ENCODE measurements at regions not wholly inside any gene's neighbourhood (a gene's known extent, or its start where the extent isn't known, plus 50 kb on each side); places are given as distances from the start of the nearest gene placed in this dataset.

- TF ChIP-seq RELB (IDR thresholded peaks at IDR 0.05; ENCODE audit: low read depth): no peak
- TF ChIP-seq GABPA (IDR thresholded peaks at IDR 0.05; ENCODE audit: low read depth): no peak
- TF ChIP-seq MYC (IDR thresholded peaks at IDR 0.05; ENCODE audit: insufficient read depth, insufficient read length, insufficient replicate concordance, low read length, severe bottlenecking): no peak
Observed at GRCh38 chr3:19799887-19800286, 134.1 kb downstream of the EFHB start (continued).

- CTCF ChIA-PET: no interaction called here
- no peak overlapping the region for H2AFZ ChIP-seq (ENCODE audit: control insufficient read depth, low read depth, low read length)
Observed at GRCh38 chr3:19799115-19799514, 134.9 kb downstream of the EFHB start.

GRCh38 chr3:19798324-19798723 lies 135.7 kb downstream of the EFHB start:
- no peak for DNase-seq (ENCODE audit: low read depth, low spot score)
- no peaks in the 10 kb centered on the region for H4K20me1 ChIP-seq (ENCODE audit: control insufficient read depth, insufficient read depth)
- ChIA-PET RAD21 (ENCODE audit: unreplicated experiment) (no interaction called here), POLR2A (no interaction called here), CTCF (no interaction called here), SMC1A (ENCODE audit: uncharacterized antibody, unreplicated experiment) (no interaction called here)
- H3K36me3 ChIP-seq (ENCODE audit: control insufficient read depth in 2 of 2, insufficient read depth in 2 of 2, low read length in 1 of 2): no peaks in the 10 kb centered on the region
- in situ Hi-C loops (cut with MboI) (no loop called here), intact Hi-C loops (cut with micrococcal nuclease; ENCODE audit: unreplicated experiment) (no loop called here)
- H3K9me3 ChIP-seq (replicated peaks; ENCODE audit: control insufficient read depth, insufficient read depth, low read length): no peaks in the 10 kb centered on the region
- BruUV-seq (replicated peaks): no TSS peak
- H3K79me2 ChIP-seq (ENCODE audit: control insufficient read depth, insufficient read depth, low read length): no peaks in the 10 kb centered on the region
- FAIRE-seq: no peak
- H3K9ac ChIP-seq (ENCODE audit: control insufficient read depth, insufficient read depth, low read length): no peak overlapping the region
- no peak overlapping the region for H3K4me3 ChIP-seq
- H3K27ac ChIP-seq (ENCODE audit: control insufficient read depth, insufficient read depth): no peak overlapping the region
- no peak for ATAC-seq
- 0% methylated on average over 2 of the region's 2 CpGs for WGBS (ENCODE audit: insufficient coverage, insufficient replicate concordance, low lambda C conversion rate, missing lambda C conversion rate)
- H3K4me2 ChIP-seq (ENCODE audit: control insufficient read depth, insufficient read depth): no peak overlapping the region
- no peak overlapping the region for H2AFZ ChIP-seq (ENCODE audit: control insufficient read depth, low read depth, low read length)
- H3K4me1 ChIP-seq (ENCODE audit: control insufficient read depth, insufficient read depth, low read length): no peaks in the 10 kb centered on the region
- no peaks in the 10 kb centered on the region for H3K27me3 ChIP-seq (replicated peaks in 1 of 2; ENCODE audit: control insufficient read depth in 2 of 2, insufficient read depth in 2 of 2, low read length in 1 of 2)
- TF ChIP-seq MEF2A (IDR thresholded peaks at IDR 0.05; ENCODE audit: insufficient read depth, low read depth, low read length) (no peak), ZBTB4 (CRISPR knock-in tag; IDR thresholded peaks at IDR 0.05) (no peak), ZNF24 (IDR thresholded peaks at IDR 0.05) (no peak), SMAD1 (IDR thresholded peaks at IDR 0.05; ENCODE audit: low read depth, partially characterized antibody) (no peak), BCL3 (IDR thresholded peaks at IDR 0.05; ENCODE audit: borderline replicate concordance, insufficient read depth, low read depth, low read length, poor library complexity, severe bottlenecking) (no peak), TCF12 (IDR thresholded peaks at IDR 0.05; ENCODE audit: low read depth, low read length) (no peak), BRCA1 (IDR thresholded peaks at IDR 0.05; ENCODE audit: low read depth, low read length) (no peak)

More at GRCh38 chr3:19799115-19799514, 134.9 kb downstream of the EFHB start:
- FAIRE-seq (no peak), DNase-seq (ENCODE audit: low read depth, low spot score) (no peak), ATAC-seq (no peak)
- no TSS peak for BruUV-seq (replicated peaks)
- H3K4me1 ChIP-seq (ENCODE audit: control insufficient read depth, insufficient read depth, low read length): no peaks in the 10 kb centered on the region
- peaks cover 2% of the 10 kb centered on the region; the same call in 2 of the 3 replicates for H3K9me3 ChIP-seq (replicated peaks; ENCODE audit: control insufficient read depth, insufficient read depth, low read length)
- ChIA-PET POLR2A (no interaction called here), RAD21 (ENCODE audit: unreplicated experiment) (no interaction called here), SMC1A (ENCODE audit: uncharacterized antibody, unreplicated experiment) (no interaction called here)
- H3K4me3 ChIP-seq: no peak overlapping the region
- no peak overlapping the region for H3K27ac ChIP-seq (ENCODE audit: control insufficient read depth, insufficient read depth)
- in situ Hi-C loops (cut with MboI) (no loop called here), intact Hi-C loops (cut with micrococcal nuclease; ENCODE audit: unreplicated experiment) (no loop called here)
- H3K9ac ChIP-seq (ENCODE audit: control insufficient read depth, insufficient read depth, low read length): no peak overlapping the region
- H3K4me2 ChIP-seq (ENCODE audit: control insufficient read depth, insufficient read depth): no peak overlapping the region
- no peaks in the 10 kb centered on the region for H3K27me3 ChIP-seq (replicated peaks in 1 of 2; ENCODE audit: control insufficient read depth in 2 of 2, insufficient read depth in 2 of 2, low read length in 1 of 2)
- H4K20me1 ChIP-seq (ENCODE audit: control insufficient read depth, insufficient read depth): no peaks in the 10 kb centered on the region
- no peaks in the 10 kb centered on the region for H3K79me2 ChIP-seq (ENCODE audit: control insufficient read depth, insufficient read depth, low read length)
- no peaks in the 10 kb centered on the region for H3K36me3 ChIP-seq (ENCODE audit: control insufficient read depth in 2 of 2, insufficient read depth in 2 of 2, low read length in 1 of 2)
- TF ChIP-seq PAX8 (IDR thresholded peaks at IDR 0.05) (no peak), SUZ12 (IDR thresholded peaks at IDR 0.05; ENCODE audit: unreplicated experiment) (no peak)
